PFSK-1 (cell line): ENCODE measurements at regions not wholly inside any gene's neighbourhood (a gene's known extent, or its start where the extent isn't known, plus 50 kb on each side); places are given as distances from the start of the nearest gene placed in this dataset.

Source experiments
- FOXP2 ChIP-seq: optimal IDR thresholded peaks from 2 replicates; pipeline ENCODE3; 2011; ENCODE audit warnings: borderline replicate concordance, control low read depth, inconsistent platforms; ENCODE audit not compliant: insufficient read depth; ENCODE audit errors: extremely low read length, extremely low read depth
- POLR2AphosphoS5 ChIP-seq: IDR thresholded peaks from 2 replicates; pipeline ENCODE4 v1.6.1; 2012; ENCODE audit warnings: low read depth, mild to moderate bottlenecking, control low read depth, low read length, moderate library complexity
- SIN3A ChIP-seq: IDR thresholded peaks from 2 replicates; pipeline ENCODE4 v1.6.1; 2012; ENCODE audit warnings: mild to moderate bottlenecking, low read length, moderate library complexity, borderline replicate concordance; ENCODE audit not compliant: insufficient read depth
- TAF1 ChIP-seq: IDR thresholded peaks from 2 replicates; pipeline ENCODE4 v1.6.1; 2012; ENCODE audit warnings: low read length, control low read depth, borderline replicate concordance; ENCODE audit not compliant: insufficient read depth
- TF ChIP-seq, protein P1 (sequence below), 2 experiments: IDR thresholded peaks; 2 replicates each; pipeline versions ENCODE4 v1.6.1 to v1.8.0; 2011 to 2012; ENCODE audit warnings: low read depth in 2 of 2, low read length in 2 of 2, control low read depth in 1 of 2, inconsistent platforms in 1 of 2, mild to moderate bottlenecking in 1 of 2, moderate library complexity in 1 of 2; ENCODE audit not compliant: insufficient read depth in 1 of 2

DNA sequence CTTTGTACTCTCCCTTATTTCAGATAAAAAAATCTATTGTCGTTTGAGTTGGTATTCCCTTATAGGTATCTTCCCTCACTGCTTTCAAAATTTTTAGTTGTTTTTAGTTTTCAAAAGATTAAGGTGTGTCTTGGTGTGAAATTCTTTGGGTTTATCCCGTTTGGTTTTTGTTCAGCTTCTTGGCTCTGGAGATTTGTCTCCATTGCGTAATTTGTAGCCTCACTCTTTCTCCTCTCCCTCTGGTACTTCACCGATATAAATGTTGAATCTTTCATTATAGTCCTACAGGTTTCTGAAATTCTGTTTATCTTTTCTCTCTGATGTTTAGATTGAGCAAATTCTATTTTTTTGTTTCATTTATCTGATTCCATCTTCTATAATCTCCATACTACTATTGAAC lies 113.8 kb upstream of the HS6ST1 start:
- TF ChIP-seq TAF1 (no peak), POLR2AphosphoS5 (no peak), SIN3A (no peak), FOXP2 (no peak)
- TF ChIP-seq, protein P1, sequence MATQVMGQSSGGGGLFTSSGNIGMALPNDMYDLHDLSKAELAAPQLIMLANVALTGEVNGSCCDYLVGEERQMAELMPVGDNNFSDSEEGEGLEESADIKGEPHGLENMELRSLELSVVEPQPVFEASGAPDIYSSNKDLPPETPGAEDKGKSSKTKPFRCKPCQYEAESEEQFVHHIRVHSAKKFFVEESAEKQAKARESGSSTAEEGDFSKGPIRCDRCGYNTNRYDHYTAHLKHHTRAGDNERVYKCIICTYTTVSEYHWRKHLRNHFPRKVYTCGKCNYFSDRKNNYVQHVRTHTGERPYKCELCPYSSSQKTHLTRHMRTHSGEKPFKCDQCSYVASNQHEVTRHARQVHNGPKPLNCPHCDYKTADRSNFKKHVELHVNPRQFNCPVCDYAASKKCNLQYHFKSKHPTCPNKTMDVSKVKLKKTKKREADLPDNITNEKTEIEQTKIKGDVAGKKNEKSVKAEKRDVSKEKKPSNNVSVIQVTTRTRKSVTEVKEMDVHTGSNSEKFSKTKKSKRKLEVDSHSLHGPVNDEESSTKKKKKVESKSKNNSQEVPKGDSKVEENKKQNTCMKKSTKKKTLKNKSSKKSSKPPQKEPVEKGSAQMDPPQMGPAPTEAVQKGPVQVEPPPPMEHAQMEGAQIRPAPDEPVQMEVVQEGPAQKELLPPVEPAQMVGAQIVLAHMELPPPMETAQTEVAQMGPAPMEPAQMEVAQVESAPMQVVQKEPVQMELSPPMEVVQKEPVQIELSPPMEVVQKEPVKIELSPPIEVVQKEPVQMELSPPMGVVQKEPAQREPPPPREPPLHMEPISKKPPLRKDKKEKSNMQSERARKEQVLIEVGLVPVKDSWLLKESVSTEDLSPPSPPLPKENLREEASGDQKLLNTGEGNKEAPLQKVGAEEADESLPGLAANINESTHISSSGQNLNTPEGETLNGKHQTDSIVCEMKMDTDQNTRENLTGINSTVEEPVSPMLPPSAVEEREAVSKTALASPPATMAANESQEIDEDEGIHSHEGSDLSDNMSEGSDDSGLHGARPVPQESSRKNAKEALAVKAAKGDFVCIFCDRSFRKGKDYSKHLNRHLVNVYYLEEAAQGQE (IDR thresholded peaks at IDR 0.05; ENCODE audit: insufficient read depth in 1 of 2, low read depth in 2 of 2, low read length in 2 of 2): no peak

- TF ChIP-seq FOXP2: no peak
- TF ChIP-seq, protein P1 (IDR thresholded peaks at IDR 0.05; ENCODE audit: insufficient read depth in 1 of 2, low read depth in 2 of 2, low read length in 2 of 2): no peak
- no peak for TF ChIP-seq TAF1
- no peak for TF ChIP-seq SIN3A
- TF ChIP-seq POLR2AphosphoS5: no peak
Observed at GRCh38 chr2:128433911-128434550, 115.4 kb upstream of the HS6ST1 start.

- TF ChIP-seq TAF1: no peak
- TF ChIP-seq FOXP2: no peak
- no peak for TF ChIP-seq POLR2AphosphoS5
- TF ChIP-seq, protein P1 (IDR thresholded peaks at IDR 0.05; ENCODE audit: insufficient read depth in 1 of 2, low read depth in 2 of 2, low read length in 2 of 2): no peak
- TF ChIP-seq SIN3A: no peak
Observed at GRCh38 chr2:128435576-128436478, 117.2 kb upstream of the HS6ST1 start.

DNA sequence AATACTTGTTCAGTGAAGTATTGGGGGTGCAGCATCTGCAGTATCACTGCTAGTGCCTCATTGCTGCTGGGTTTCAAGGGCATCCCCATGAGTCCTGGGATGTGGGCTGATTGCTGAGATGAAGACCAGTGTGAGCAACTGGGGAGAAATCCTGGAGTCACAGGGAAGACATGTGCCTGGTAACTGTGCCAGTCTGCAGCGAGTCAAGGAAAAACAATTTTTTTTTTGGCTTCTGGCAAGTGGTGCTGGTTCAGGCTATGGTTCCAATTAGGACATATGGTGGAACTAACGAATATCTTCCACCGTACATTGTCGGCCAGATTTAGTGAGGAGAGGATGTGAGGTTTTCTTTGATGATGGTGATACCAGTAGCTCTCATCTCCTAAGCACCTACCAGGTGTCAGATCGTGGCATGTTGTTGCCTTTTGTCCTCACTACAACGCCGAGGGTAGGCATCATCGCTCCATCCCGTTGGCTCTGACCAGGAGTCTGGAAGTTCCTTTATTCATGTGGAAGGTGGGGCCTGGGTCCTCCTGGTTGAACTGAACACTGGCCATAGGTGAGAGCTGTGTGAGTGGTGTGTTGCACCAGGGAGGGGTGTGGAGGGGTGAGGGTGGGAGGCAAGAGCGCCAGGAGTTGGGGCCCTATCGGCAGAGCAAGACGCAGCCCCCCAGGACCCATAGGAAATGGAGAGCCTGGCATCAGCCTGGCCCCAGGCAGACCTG lies 118.0 kb upstream of the HS6ST1 start:
- TF ChIP-seq SIN3A (no peak), POLR2AphosphoS5 (no peak), FOXP2 (no peak), TAF1 (no peak)
- TF ChIP-seq, protein P1 (IDR thresholded peaks at IDR 0.05; ENCODE audit: insufficient read depth in 1 of 2, low read depth in 2 of 2, low read length in 2 of 2): no peak
